PC-9 (cell line): ENCODE measurements at regions not wholly inside any gene's neighbourhood (a gene's known extent, or its start where the extent isn't known, plus 50 kb on each side); places are given as distances from the start of the nearest gene placed in this dataset.

Source experiments
- BruUV-seq: library from RNA; stranded (reverse); fragments of 400-500 nt; replicated peaks from 2 replicates; lab custom pipeline; 2021; lab: Mats Ljungman, UMichigan
- CTCF ChIA-PET: fragments of 300-600 bp; sonication (Branson Sonifier 250); formaldehyde crosslinking; loops from one replicate; lab custom pipeline; 2022; ENCODE audit warnings: antibody characterized with exemption; lab: Charles Lee
- POLR2A ChIA-PET: fragments of 300-600 bp; sonication (Branson Sonifier 250); formaldehyde crosslinking; loops from one replicate; lab custom pipeline; 2022; ENCODE audit warnings: antibody characterized with exemption; ENCODE audit not compliant: unreplicated experiment; lab: Charles Lee
- DNase-seq, 2 experiments: peaks; one replicate each; pipeline versions ENCODE4 v3.0.0 to v3.0.0-alpha.2; 2015 to 2022; ENCODE audit warnings: mixed read lengths in 1 of 2
- H2AFZ ChIP-seq: fragments of 200-600 bp; sonication (generic); 2 replicates; pipeline ENCODE4 v1.8.1; 2017; ENCODE audit warnings: antibody characterized with exemption
- H3F3A ChIP-seq: fragments of 200-600 bp; sonication (generic); 2 replicates; pipeline ENCODE4 v1.8.1; 2017; ENCODE audit warnings: antibody characterized with exemption, mild to moderate bottlenecking, low read depth; ENCODE audit not compliant: insufficient read depth
- H3K27ac ChIP-seq: fragments of 200-600 bp; sonication (generic); 2 replicates; pipeline ENCODE4 v1.6.1; 2016; ENCODE audit warnings: mixed run types
- H3K27me3 ChIP-seq: fragments of 200-600 bp; sonication (generic); 2 replicates; pipeline ENCODE4 v1.6.1; 2016; ENCODE audit warnings: low read depth, mixed run types; ENCODE audit not compliant: insufficient read depth
- H3K36me3 ChIP-seq: fragments of 200-600 bp; sonication (generic); 2 replicates; pipeline ENCODE4 v1.6.1; 2016; ENCODE audit warnings: low read depth, mixed run types
- H3K4me1 ChIP-seq: fragments of 200-600 bp; sonication (generic); replicated peaks from 2 replicates; pipeline ENCODE4 v1.6.1; 2016; ENCODE audit warnings: mixed run types; ENCODE audit not compliant: insufficient read depth
- H3K4me2 ChIP-seq: fragments of 200-600 bp; sonication (generic); 2 replicates; pipeline ENCODE4 v1.6.1; 2017; ENCODE audit warnings: mixed run types
- H3K4me3 ChIP-seq: fragments of 200-600 bp; sonication (generic); 2 replicates; pipeline ENCODE4 v1.6.1; 2016; ENCODE audit warnings: mixed run types
- H3K79me2 ChIP-seq: fragments of 200-600 bp; sonication (generic); 2 replicates; pipeline ENCODE4 v1.6.1; 2017; ENCODE audit warnings: low read depth, mixed run types
- H3K9me2 ChIP-seq: fragments of 200-600 bp; sonication (generic); 2 replicates; pipeline ENCODE4 v1.8.1; 2017; ENCODE audit warnings: mild to moderate bottlenecking; ENCODE audit not compliant: insufficient read depth
- H3K9me3 ChIP-seq: fragments of 200-600 bp; sonication (generic); 2 replicates; pipeline ENCODE4 v1.8.1; 2016; ENCODE audit warnings: low read depth; ENCODE audit not compliant: insufficient read depth
- H4K20me1 ChIP-seq: fragments of 200-600 bp; sonication (generic); 2 replicates; pipeline ENCODE4 v1.8.1; 2017; ENCODE audit not compliant: insufficient read depth
- CTCF ChIP-seq: fragments of 200-600 bp; sonication (generic); conservative IDR thresholded peaks from 2 replicates; pipeline ENCODE4 v1.6.1; 2017; ENCODE audit warnings: mixed run types, antibody characterized with exemption, mild to moderate bottlenecking, moderate library complexity
- EZH2 ChIP-seq: fragments of 200-600 bp; sonication (generic); IDR thresholded peaks from 2 replicates; pipeline ENCODE4 v1.8.0; 2017; ENCODE audit warnings: antibody characterized with exemption, low read depth
- intact Hi-C: fragments of 100-400 bp; cut with micrococcal nuclease; formaldehyde crosslinking; loops from one replicate; pipeline ENCODE4 v1.10.0; 2022; ENCODE audit not compliant: unreplicated experiment

DNA sequence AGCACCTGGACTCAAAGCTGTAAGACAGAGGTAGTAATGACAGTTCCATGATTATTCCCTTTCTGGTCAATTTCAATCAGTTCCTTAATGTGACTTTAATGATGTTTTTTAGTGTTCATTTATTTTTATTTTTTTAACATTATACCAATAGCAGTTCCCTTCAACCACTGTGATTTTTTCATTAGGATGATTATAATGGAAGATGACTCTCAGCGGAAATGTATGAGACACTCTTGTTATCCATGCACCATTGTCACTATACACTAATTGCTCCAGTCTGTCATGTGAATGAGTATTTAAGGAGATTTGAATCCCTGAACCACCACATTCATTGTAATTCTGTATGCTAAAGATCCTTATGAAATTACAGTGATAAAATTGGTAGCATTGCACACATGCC, 2102.3 kb upstream of the AGA start:
- no peaks in the 10 kb centered on the region for H3K79me2 ChIP-seq
- BruUV-seq, result no TSS peak
- CTCF ChIA-PET, result no interaction called here
- no peak overlapping the region for H2AFZ ChIP-seq
- no peaks in the 10 kb centered on the region for H3K9me2 ChIP-seq
- no peak overlapping the region for H3K4me3 ChIP-seq
- DNase-seq, result no peak
- H3F3A ChIP-seq, result no peaks in the 10 kb centered on the region
- H3K4me2 ChIP-seq, result no peak overlapping the region
- H3K9me3 ChIP-seq, result no peaks in the 10 kb centered on the region
- POLR2A ChIA-PET, result no interaction called here
- no peaks in the 10 kb centered on the region for H3K36me3 ChIP-seq
- H3K27ac ChIP-seq, result no peak overlapping the region
- intact Hi-C loops, result no loop called here
- no peak for TF ChIP-seq EZH2
- no peak for TF ChIP-seq CTCF
- H3K4me1 ChIP-seq, result no peaks in the 10 kb centered on the region
- H4K20me1 ChIP-seq, result no peaks in the 10 kb centered on the region
- no peaks in the 10 kb centered on the region for H3K27me3 ChIP-seq

GRCh38 chr4:179552131-179552530, 2109.9 kb upstream of the AGA start:
- TF ChIP-seq CTCF, result no peak
- no peak for TF ChIP-seq EZH2
- Histone ChIP-seq H3K27me3 (no peaks in the 10 kb centered on the region), H3K9me3 (no peaks in the 10 kb centered on the region), H3K79me2 (no peaks in the 10 kb centered on the region), H3K4me1 (no peaks in the 10 kb centered on the region), H3K9me2 (no peaks in the 10 kb centered on the region), H3F3A (no peaks in the 10 kb centered on the region), H3K27ac (no peak overlapping the region), H3K4me2 (no peak overlapping the region), H2AFZ (no peak overlapping the region), H4K20me1 (no peaks in the 10 kb centered on the region), H3K4me3 (no peak overlapping the region), H3K36me3 (no peaks in the 10 kb centered on the region)
- ChIA-PET CTCF (no interaction called here), POLR2A (no interaction called here)
- BruUV-seq, result no TSS peak
- intact Hi-C loops, result no loop called here
- DNase-seq, result no peak

DNA sequence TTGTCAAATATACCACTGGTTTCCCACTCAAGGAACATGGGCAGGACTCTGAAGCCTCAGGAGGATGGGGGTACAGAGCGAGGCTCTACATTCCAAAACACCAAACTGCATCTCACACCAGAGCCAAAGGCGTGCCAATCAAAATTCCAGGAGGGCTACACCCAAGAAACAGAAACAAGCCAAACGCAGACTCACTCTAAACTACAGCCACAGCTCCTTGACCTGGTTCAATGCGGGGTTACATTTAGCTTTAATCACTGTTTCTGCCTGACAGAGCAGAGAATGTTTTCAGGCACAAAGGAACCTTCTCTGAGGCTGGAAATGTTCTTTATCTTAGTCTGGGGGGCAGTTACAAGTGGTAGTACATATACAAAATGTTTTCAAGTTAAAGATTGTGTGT, 2121.5 kb upstream of the AGA start:
- H3K79me2 ChIP-seq, result no peaks in the 10 kb centered on the region
- no peak overlapping the region for H3K27ac ChIP-seq
- H3F3A ChIP-seq, result no peaks in the 10 kb centered on the region
- H3K36me3 ChIP-seq, result no peaks in the 10 kb centered on the region
- no TSS peak for BruUV-seq
- H3K4me1 ChIP-seq, result no peaks in the 10 kb centered on the region
- intact Hi-C loops, result no loop called here
- ChIA-PET CTCF (no interaction called here), POLR2A (no interaction called here)
- no peak overlapping the region for H3K4me2 ChIP-seq
- H3K9me2 ChIP-seq, result no peaks in the 10 kb centered on the region
- TF ChIP-seq CTCF (no peak), EZH2 (no peak)
- H4K20me1 ChIP-seq, result no peaks in the 10 kb centered on the region
- no peak overlapping the region for H2AFZ ChIP-seq
- H3K9me3 ChIP-seq, result no peaks in the 10 kb centered on the region
- no peak overlapping the region for H3K4me3 ChIP-seq
- H3K27me3 ChIP-seq, result no peaks in the 10 kb centered on the region
- no peak for DNase-seq
